ENCODE measurements at regions not wholly inside any gene's neighbourhood (a gene's known extent, or its start where the extent isn't known, plus 50 kb on each side); places are given as distances from the start of the nearest gene placed in this dataset.
"Not testable (repeated sequence)": the region's sequence is repeated elsewhere in the genome, so short reads cannot be mapped to it uniquely, and the experiment has no call there.

GRCh38 chr3:26018889-26019288 lies 229.0 kb downstream of the OXSM start:
- H3K4me3 ChIP-seq (ENCODE audit: low read length) = no peak overlapping the region
- no peak for DNase-seq (ENCODE audit: low read depth, low spot score)

GRCh38 chr3:26024206-26024605 lies 234.3 kb downstream of the OXSM start:
- not testable (repeated sequence) for DNase-seq (ENCODE audit: low read depth, low spot score); H3K4me3 ChIP-seq (ENCODE audit: low read length)

- no peak for DNase-seq (ENCODE audit: low read depth, low spot score)
- H3K4me3 ChIP-seq (ENCODE audit: low read length) = no peak overlapping the region
Measured at GRCh38 chr3:26029321-26029720, 239.4 kb downstream of the OXSM start.

GRCh38 chr3:26042126-26042525 lies 252.2 kb downstream of the OXSM start:
- not testable (repeated sequence) for H3K4me3 ChIP-seq (ENCODE audit: low read length); DNase-seq (ENCODE audit: low read depth, low spot score)

GRCh38 chr3:26049951-26050350 lies 260.1 kb downstream of the OXSM start:
- no peak overlapping the region for H3K4me3 ChIP-seq (ENCODE audit: low read length)
- no peak for DNase-seq (ENCODE audit: low read depth, low spot score)

GRCh38 chr3:26050776-26051175 lies 260.9 kb downstream of the OXSM start:
- no peak for DNase-seq (ENCODE audit: low read depth, low spot score)
- no peak overlapping the region for H3K4me3 ChIP-seq (ENCODE audit: low read length)

- no peak overlapping the region for H3K4me3 ChIP-seq (ENCODE audit: low read length)
- DNase-seq (ENCODE audit: low read depth, low spot score) = no peak
Measured at GRCh38 chr3:26058901-26059321, 269.0 kb downstream of the OXSM start.

GRCh38 chr3:26061947-26062346 lies 272.1 kb downstream of the OXSM start:
- H3K4me3 ChIP-seq (ENCODE audit: low read length) = no peak overlapping the region
- no peak for DNase-seq (ENCODE audit: low read depth, low spot score)

- no peak overlapping the region for H3K4me3 ChIP-seq (ENCODE audit: low read length)
- DNase-seq (ENCODE audit: low read depth, low spot score) = no peak
Measured at GRCh38 chr3:26064297-26064696, 274.4 kb downstream of the OXSM start.

GRCh38 chr3:26068890-26069289 lies 279.0 kb downstream of the OXSM start:
- DNase-seq (ENCODE audit: low read depth, low spot score) = no peak
- H3K4me3 ChIP-seq (ENCODE audit: low read length) = no peak overlapping the region

- H3K4me3 ChIP-seq (ENCODE audit: low read length) = no peak overlapping the region
Measured at GRCh38 chr3:26070854-26071253, 281.0 kb downstream of the OXSM start.

GRCh38 chr3:26074080-26074479 lies 284.2 kb downstream of the OXSM start:
- no peak for DNase-seq (ENCODE audit: low read depth, low spot score)
- no peak overlapping the region for H3K4me3 ChIP-seq (ENCODE audit: low read length)

More at GRCh38 chr3:26070854-26071253, 281.0 kb downstream of the OXSM start:
- no peak for DNase-seq (ENCODE audit: low read depth, low spot score)

GRCh38 chr3:26078539-26078938 lies 288.6 kb downstream of the OXSM start:
- H3K4me3 ChIP-seq (ENCODE audit: low read length) = no peak overlapping the region
- no peak for DNase-seq (ENCODE audit: low read depth, low spot score)

- H3K4me3 ChIP-seq (ENCODE audit: low read length) = no peak overlapping the region
- no peak for DNase-seq (ENCODE audit: low read depth, low spot score)
Measured at GRCh38 chr3:26081166-26081565, 291.3 kb downstream of the OXSM start.

GRCh38 chr3:26081806-26082205 lies 291.9 kb downstream of the OXSM start:
- H3K4me3 ChIP-seq (ENCODE audit: low read length) = no peak overlapping the region
- no peak for DNase-seq (ENCODE audit: low read depth, low spot score)

- DNase-seq (ENCODE audit: low read depth, low spot score) = no peak
- no peak overlapping the region for H3K4me3 ChIP-seq (ENCODE audit: low read length)
Measured at GRCh38 chr3:26082911-26083310, 293.0 kb downstream of the OXSM start.

GRCh38 chr3:26084629-26085028 lies 294.7 kb downstream of the OXSM start:
- DNase-seq (ENCODE audit: low read depth, low spot score) = no peak
- H3K4me3 ChIP-seq (ENCODE audit: low read length) = no peak overlapping the region

GRCh38 chr3:26087751-26088150 lies 297.9 kb downstream of the OXSM start:
- no peak for DNase-seq (ENCODE audit: low read depth, low spot score)
- H3K4me3 ChIP-seq (ENCODE audit: low read length) = no peak overlapping the region

- no peak for DNase-seq (ENCODE audit: low read depth, low spot score)
- H3K4me3 ChIP-seq (ENCODE audit: low read length) = no peak overlapping the region
Measured at GRCh38 chr3:26089249-26089648, 299.4 kb downstream of the OXSM start.

GRCh38 chr3:26090589-26090988 lies 300.7 kb downstream of the OXSM start:
- no peak for DNase-seq (ENCODE audit: low read depth, low spot score)
- H3K4me3 ChIP-seq (ENCODE audit: low read length) = no peak overlapping the region

- DNase-seq (ENCODE audit: low read depth, low spot score) = no peak
- no peak overlapping the region for H3K4me3 ChIP-seq (ENCODE audit: low read length)
Measured at GRCh38 chr3:26091096-26091495, 301.2 kb downstream of the OXSM start.

- DNase-seq (ENCODE audit: low read depth, low spot score) = no peak
- no peak overlapping the region for H3K4me3 ChIP-seq (ENCODE audit: low read length)
Measured at GRCh38 chr3:26091626-26092025, 301.7 kb downstream of the OXSM start.

All from Jurkat, Clone E6-1 (cell line).